Neural cell (in vitro differentiated cells): ENCODE measurements at regions not wholly inside any gene's neighbourhood (a gene's known extent, or its start where the extent isn't known, plus 50 kb on each side); places are given as distances from the start of the nearest gene placed in this dataset.

Experiments used
- H2AFZ ChIP-seq: fragments of 200-600, 300-800 bp; sonication (generic), shearing (Covaris generic); 2 replicates; pipeline ENCODE4 v1.6.0; 2014; ENCODE audit warnings: low read depth, mild to moderate bottlenecking, antibody characterized with exemption, low read length, moderate library complexity
- H3F3A ChIP-seq: fragments of 200-600 bp; shearing (Covaris generic); 2 replicates; pipeline ENCODE4 v1.6.1; 2016; ENCODE audit warnings: mild to moderate bottlenecking, moderate library complexity, mixed read lengths, antibody characterized with exemption, low read length; ENCODE audit not compliant: insufficient read depth, poor library complexity, severe bottlenecking
- H3K27ac ChIP-seq: fragments of 200-600, 300-800 bp; sonication (generic), shearing (Covaris generic); 2 replicates; pipeline ENCODE4 v1.5.1; 2014; ENCODE audit warnings: mild to moderate bottlenecking, low read length, moderate library complexity
- H3K27me3 ChIP-seq: fragments of 300-800, 200-600 bp; sonication (generic), shearing (Covaris generic); 2 replicates; pipeline ENCODE4 v1.6.0; 2014; ENCODE audit warnings: mild to moderate bottlenecking, low read depth, low read length, moderate library complexity; ENCODE audit not compliant: insufficient read depth
- H3K36me3 ChIP-seq: fragments of 300-800, 200-600 bp; sonication (generic), shearing (Covaris generic); 2 replicates; pipeline ENCODE4 v1.5.1; 2014; ENCODE audit warnings: mild to moderate bottlenecking, antibody characterized with exemption, low read length, moderate library complexity; ENCODE audit not compliant: insufficient read depth
- H3K4me2 ChIP-seq: fragments of 300-800, 200-600 bp; sonication (generic), shearing (Covaris generic); 2 replicates; pipeline ENCODE4 v1.6.0; 2014; ENCODE audit warnings: mild to moderate bottlenecking, low read length
- H3K4me3 ChIP-seq: fragments of 300-800, 200-600 bp; sonication (generic), shearing (Covaris generic); 2 replicates; pipeline ENCODE4 v1.5.1; 2014; ENCODE audit warnings: mild to moderate bottlenecking, low read length, moderate library complexity
- H3K79me2 ChIP-seq: fragments of 200-600 bp; shearing (Covaris generic); replicated peaks from 2 replicates; pipeline ENCODE4 v1.6.0; 2014; ENCODE audit warnings: mild to moderate bottlenecking, low read length, moderate library complexity; ENCODE audit not compliant: insufficient read depth
- H3K9ac ChIP-seq: fragments of 300-800, 200-600 bp; sonication (generic), shearing (Covaris generic); 2 replicates; pipeline ENCODE4 v1.6.1; 2016; ENCODE audit warnings: mild to moderate bottlenecking, low read length, mixed read lengths
- H3K9me2 ChIP-seq: fragments of 200-600 bp; shearing (Covaris generic); 2 replicates; pipeline ENCODE4 v1.6.1; 2016; ENCODE audit warnings: mild to moderate bottlenecking, low read length, mixed read lengths; ENCODE audit not compliant: insufficient read depth
- H3K9me3 ChIP-seq: fragments of 200-600, 300-800 bp; sonication (generic), shearing (Covaris generic); 2 replicates; pipeline ENCODE4 v1.6.1; 2016; ENCODE audit warnings: mild to moderate bottlenecking, mixed run types, low read length, moderate library complexity, mixed read lengths
- H4K20me1 ChIP-seq: fragments of 200-600 bp; shearing (Covaris generic); 2 replicates; pipeline ENCODE4 v1.6.1; 2016; ENCODE audit warnings: mild to moderate bottlenecking, mixed run types; ENCODE audit not compliant: insufficient read depth
- EZH2 ChIP-seq: fragments of 200-600, 300-800 bp; shearing (Covaris generic), sonication (generic); IDR thresholded peaks from 2 replicates; pipeline ENCODE4 v1.6.1; 2014; ENCODE audit warnings: antibody characterized with exemption, low read length, borderline replicate concordance, mild to moderate bottlenecking; ENCODE audit not compliant: insufficient read depth, poor library complexity, severe bottlenecking
- POLR2AphosphoS5 ChIP-seq: IDR thresholded peaks from 2 replicates; pipeline ENCODE4 v1.6.1; 2012
- RAD21 ChIP-seq: fragments of 450-650 bp; conservative IDR thresholded peaks from 2 replicates; pipeline ENCODE4 v1.6.1; 2014; ENCODE audit warnings: antibody characterized with exemption, mild to moderate bottlenecking, moderate library complexity
- SMC3 ChIP-seq: fragments of 450-650 bp; conservative IDR thresholded peaks from 2 replicates; pipeline ENCODE4 v1.6.1; 2014; ENCODE audit warnings: antibody characterized with exemption, mild to moderate bottlenecking, moderate library complexity; ENCODE audit not compliant: poor library complexity
- TAF1 ChIP-seq: IDR thresholded peaks from 2 replicates; pipeline ENCODE4 v1.6.1; 2012; ENCODE audit warnings: low read depth
- TF ChIP-seq, protein P1 (sequence below): IDR thresholded peaks from 2 replicates; pipeline ENCODE4 v1.6.1; 2012; ENCODE audit warnings: borderline replicate concordance
- TF ChIP-seq, protein P2 (sequence below): fragments of 450-650 bp; IDR thresholded peaks from 2 replicates; pipeline ENCODE4 v1.5.1; 2014; ENCODE audit warnings: antibody characterized with exemption, mild to moderate bottlenecking, moderate library complexity; ENCODE audit not compliant: poor library complexity, severe bottlenecking

DNA sequence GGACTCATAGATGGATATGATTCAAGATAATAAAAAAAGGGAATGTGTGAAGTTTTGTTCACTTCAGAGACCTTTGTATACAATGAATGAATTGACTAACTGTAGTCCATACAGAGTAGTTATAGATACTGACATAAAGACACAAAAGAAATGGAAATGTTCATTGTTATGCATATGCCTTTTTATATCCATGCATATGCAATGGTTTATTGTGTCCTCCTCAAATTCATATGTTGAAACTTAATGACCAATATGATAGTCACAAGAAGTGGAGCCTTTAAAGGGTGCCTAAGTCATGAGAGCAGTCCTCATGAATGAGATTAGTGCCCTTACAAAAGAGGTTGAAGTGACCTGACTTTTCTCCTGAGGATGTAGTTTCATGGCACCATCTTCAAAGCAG lies 467.5 kb upstream of the NDST4 start (continued):
- TF ChIP-seq, protein P1, sequence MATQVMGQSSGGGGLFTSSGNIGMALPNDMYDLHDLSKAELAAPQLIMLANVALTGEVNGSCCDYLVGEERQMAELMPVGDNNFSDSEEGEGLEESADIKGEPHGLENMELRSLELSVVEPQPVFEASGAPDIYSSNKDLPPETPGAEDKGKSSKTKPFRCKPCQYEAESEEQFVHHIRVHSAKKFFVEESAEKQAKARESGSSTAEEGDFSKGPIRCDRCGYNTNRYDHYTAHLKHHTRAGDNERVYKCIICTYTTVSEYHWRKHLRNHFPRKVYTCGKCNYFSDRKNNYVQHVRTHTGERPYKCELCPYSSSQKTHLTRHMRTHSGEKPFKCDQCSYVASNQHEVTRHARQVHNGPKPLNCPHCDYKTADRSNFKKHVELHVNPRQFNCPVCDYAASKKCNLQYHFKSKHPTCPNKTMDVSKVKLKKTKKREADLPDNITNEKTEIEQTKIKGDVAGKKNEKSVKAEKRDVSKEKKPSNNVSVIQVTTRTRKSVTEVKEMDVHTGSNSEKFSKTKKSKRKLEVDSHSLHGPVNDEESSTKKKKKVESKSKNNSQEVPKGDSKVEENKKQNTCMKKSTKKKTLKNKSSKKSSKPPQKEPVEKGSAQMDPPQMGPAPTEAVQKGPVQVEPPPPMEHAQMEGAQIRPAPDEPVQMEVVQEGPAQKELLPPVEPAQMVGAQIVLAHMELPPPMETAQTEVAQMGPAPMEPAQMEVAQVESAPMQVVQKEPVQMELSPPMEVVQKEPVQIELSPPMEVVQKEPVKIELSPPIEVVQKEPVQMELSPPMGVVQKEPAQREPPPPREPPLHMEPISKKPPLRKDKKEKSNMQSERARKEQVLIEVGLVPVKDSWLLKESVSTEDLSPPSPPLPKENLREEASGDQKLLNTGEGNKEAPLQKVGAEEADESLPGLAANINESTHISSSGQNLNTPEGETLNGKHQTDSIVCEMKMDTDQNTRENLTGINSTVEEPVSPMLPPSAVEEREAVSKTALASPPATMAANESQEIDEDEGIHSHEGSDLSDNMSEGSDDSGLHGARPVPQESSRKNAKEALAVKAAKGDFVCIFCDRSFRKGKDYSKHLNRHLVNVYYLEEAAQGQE = no peak
- TF ChIP-seq TAF1 = no peak

DNA sequence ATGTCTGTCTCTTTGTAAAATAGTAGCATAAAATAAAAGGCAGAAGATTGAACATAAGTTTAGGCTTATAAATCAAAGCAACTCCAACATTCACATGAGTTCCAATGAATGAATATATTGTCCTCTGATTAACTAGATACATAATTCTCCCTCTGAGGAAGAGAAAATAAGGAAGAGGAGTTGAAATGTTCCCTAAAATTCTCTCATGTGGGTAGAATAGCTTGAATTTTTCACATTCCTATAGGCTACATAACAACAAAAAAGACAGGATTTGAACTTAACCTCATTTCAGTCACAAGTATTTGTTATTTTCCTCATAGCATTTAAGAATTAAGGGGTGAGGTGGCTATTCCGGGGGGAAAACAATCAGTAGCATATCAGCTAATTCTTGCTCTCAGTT lies 462.4 kb upstream of the NDST4 start:
- H3K27me3 ChIP-seq = no peaks in the 10 kb centered on the region
- TF ChIP-seq POLR2AphosphoS5 (no peak), SMC3 (no peak), EZH2 (no peak), TAF1 (no peak)
- TF ChIP-seq, protein P2, sequence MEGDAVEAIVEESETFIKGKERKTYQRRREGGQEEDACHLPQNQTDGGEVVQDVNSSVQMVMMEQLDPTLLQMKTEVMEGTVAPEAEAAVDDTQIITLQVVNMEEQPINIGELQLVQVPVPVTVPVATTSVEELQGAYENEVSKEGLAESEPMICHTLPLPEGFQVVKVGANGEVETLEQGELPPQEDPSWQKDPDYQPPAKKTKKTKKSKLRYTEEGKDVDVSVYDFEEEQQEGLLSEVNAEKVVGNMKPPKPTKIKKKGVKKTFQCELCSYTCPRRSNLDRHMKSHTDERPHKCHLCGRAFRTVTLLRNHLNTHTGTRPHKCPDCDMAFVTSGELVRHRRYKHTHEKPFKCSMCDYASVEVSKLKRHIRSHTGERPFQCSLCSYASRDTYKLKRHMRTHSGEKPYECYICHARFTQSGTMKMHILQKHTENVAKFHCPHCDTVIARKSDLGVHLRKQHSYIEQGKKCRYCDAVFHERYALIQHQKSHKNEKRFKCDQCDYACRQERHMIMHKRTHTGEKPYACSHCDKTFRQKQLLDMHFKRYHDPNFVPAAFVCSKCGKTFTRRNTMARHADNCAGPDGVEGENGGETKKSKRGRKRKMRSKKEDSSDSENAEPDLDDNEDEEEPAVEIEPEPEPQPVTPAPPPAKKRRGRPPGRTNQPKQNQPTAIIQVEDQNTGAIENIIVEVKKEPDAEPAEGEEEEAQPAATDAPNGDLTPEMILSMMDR = no peak
- H2AFZ ChIP-seq = no peak overlapping the region

DNA sequence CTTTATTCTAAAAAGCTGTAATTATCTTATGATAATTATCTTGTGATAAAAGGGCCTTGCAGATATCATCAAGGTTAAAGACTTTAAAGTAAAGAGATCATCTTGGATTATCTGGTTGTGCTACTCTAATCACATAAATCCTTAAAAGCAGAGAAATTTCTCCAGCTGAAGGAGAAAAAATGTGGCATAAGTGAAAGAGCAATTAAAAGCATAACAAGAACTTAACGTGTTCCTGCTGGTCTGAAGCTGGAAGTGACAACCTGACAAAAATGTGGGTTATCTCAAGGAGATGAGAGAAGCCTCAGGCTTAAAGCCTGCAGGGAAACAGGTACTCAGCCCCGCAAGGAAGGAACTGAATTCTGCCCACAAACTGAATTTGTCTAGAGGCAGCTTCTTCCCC lies 449.1 kb upstream of the NDST4 start:
- Histone ChIP-seq H3K9me3 (no peaks in the 10 kb centered on the region), H3K4me2 (no peak overlapping the region), H3K27ac (no peak overlapping the region), H3K36me3 (no peaks in the 10 kb centered on the region), H4K20me1 (no peaks in the 10 kb centered on the region), H3F3A (no peaks in the 10 kb centered on the region), H3K9me2 (no peaks in the 10 kb centered on the region), H3K79me2 (no peaks in the 10 kb centered on the region), H3K27me3 (no peaks in the 10 kb centered on the region), H2AFZ (no peak overlapping the region), H3K9ac (no peak overlapping the region), H3K4me3 (no peak overlapping the region)
- TF ChIP-seq, protein P2 = no peak
- TF ChIP-seq RAD21 (no peak), POLR2AphosphoS5 (no peak)

More for the DNA sequence above, 462.4 kb upstream of the NDST4 start:
- Histone ChIP-seq H3K9me2 (no peaks in the 10 kb centered on the region), H3K79me2 (no peaks in the 10 kb centered on the region), H3K4me3 (no peak overlapping the region), H3K27ac (no peak overlapping the region), H3K4me2 (no peak overlapping the region), H3K36me3 (no peaks in the 10 kb centered on the region), H3K9ac (no peak overlapping the region), H3F3A (no peaks in the 10 kb centered on the region), H4K20me1 (no peaks in the 10 kb centered on the region), H3K9me3 (no peaks in the 10 kb centered on the region)
